PC-9 (cell line): ENCODE measurements at regions not wholly inside any gene's neighbourhood (a gene's known extent, or its start where the extent isn't known, plus 50 kb on each side); places are given as distances from the start of the nearest gene placed in this dataset.
"Not testable (repeated sequence)": the region's sequence is repeated elsewhere in the genome, so short reads cannot be mapped to it uniquely, and the experiment has no call there.

Source experiments
- BruUV-seq: library from RNA; stranded (reverse); fragments of 400-500 nt; replicated peaks from 2 replicates; lab custom pipeline; 2021; lab: Mats Ljungman, UMichigan
- CTCF ChIA-PET: fragments of 300-600 bp; sonication (Branson Sonifier 250); formaldehyde crosslinking; loops from one replicate; lab custom pipeline; 2022; ENCODE audit warnings: antibody characterized with exemption; lab: Charles Lee
- POLR2A ChIA-PET: fragments of 300-600 bp; sonication (Branson Sonifier 250); formaldehyde crosslinking; loops from one replicate; lab custom pipeline; 2022; ENCODE audit warnings: antibody characterized with exemption; ENCODE audit not compliant: unreplicated experiment; lab: Charles Lee
- DNase-seq, 2 experiments: peaks; one replicate each; pipeline versions ENCODE4 v3.0.0 to v3.0.0-alpha.2; 2015 to 2022; ENCODE audit warnings: mixed read lengths in 1 of 2
- H2AFZ ChIP-seq: fragments of 200-600 bp; sonication (generic); 2 replicates; pipeline ENCODE4 v1.8.1; 2017; ENCODE audit warnings: antibody characterized with exemption
- H3F3A ChIP-seq: fragments of 200-600 bp; sonication (generic); 2 replicates; pipeline ENCODE4 v1.8.1; 2017; ENCODE audit warnings: antibody characterized with exemption, mild to moderate bottlenecking, low read depth; ENCODE audit not compliant: insufficient read depth
- H3K27ac ChIP-seq: fragments of 200-600 bp; sonication (generic); 2 replicates; pipeline ENCODE4 v1.6.1; 2016; ENCODE audit warnings: mixed run types
- H3K27me3 ChIP-seq: fragments of 200-600 bp; sonication (generic); 2 replicates; pipeline ENCODE4 v1.6.1; 2016; ENCODE audit warnings: low read depth, mixed run types; ENCODE audit not compliant: insufficient read depth
- H3K36me3 ChIP-seq: fragments of 200-600 bp; sonication (generic); 2 replicates; pipeline ENCODE4 v1.6.1; 2016; ENCODE audit warnings: low read depth, mixed run types
- H3K4me1 ChIP-seq: fragments of 200-600 bp; sonication (generic); replicated peaks from 2 replicates; pipeline ENCODE4 v1.6.1; 2016; ENCODE audit warnings: mixed run types; ENCODE audit not compliant: insufficient read depth
- H3K4me2 ChIP-seq: fragments of 200-600 bp; sonication (generic); 2 replicates; pipeline ENCODE4 v1.6.1; 2017; ENCODE audit warnings: mixed run types
- H3K4me3 ChIP-seq: fragments of 200-600 bp; sonication (generic); 2 replicates; pipeline ENCODE4 v1.6.1; 2016; ENCODE audit warnings: mixed run types
- H3K79me2 ChIP-seq: fragments of 200-600 bp; sonication (generic); 2 replicates; pipeline ENCODE4 v1.6.1; 2017; ENCODE audit warnings: low read depth, mixed run types
- H3K9me2 ChIP-seq: fragments of 200-600 bp; sonication (generic); 2 replicates; pipeline ENCODE4 v1.8.1; 2017; ENCODE audit warnings: mild to moderate bottlenecking; ENCODE audit not compliant: insufficient read depth
- H3K9me3 ChIP-seq: fragments of 200-600 bp; sonication (generic); 2 replicates; pipeline ENCODE4 v1.8.1; 2016; ENCODE audit warnings: low read depth; ENCODE audit not compliant: insufficient read depth
- H4K20me1 ChIP-seq: fragments of 200-600 bp; sonication (generic); 2 replicates; pipeline ENCODE4 v1.8.1; 2017; ENCODE audit not compliant: insufficient read depth
- EZH2 ChIP-seq: fragments of 200-600 bp; sonication (generic); IDR thresholded peaks from 2 replicates; pipeline ENCODE4 v1.8.0; 2017; ENCODE audit warnings: antibody characterized with exemption, low read depth
- intact Hi-C: fragments of 100-400 bp; cut with micrococcal nuclease; formaldehyde crosslinking; loops from one replicate; pipeline ENCODE4 v1.10.0; 2022; ENCODE audit not compliant: unreplicated experiment
- TF ChIP-seq, protein P1 (sequence below): fragments of 200-600 bp; sonication (generic); conservative IDR thresholded peaks from 2 replicates; pipeline ENCODE4 v1.6.1; 2017; ENCODE audit warnings: mixed run types, antibody characterized with exemption, mild to moderate bottlenecking, moderate library complexity

DNA sequence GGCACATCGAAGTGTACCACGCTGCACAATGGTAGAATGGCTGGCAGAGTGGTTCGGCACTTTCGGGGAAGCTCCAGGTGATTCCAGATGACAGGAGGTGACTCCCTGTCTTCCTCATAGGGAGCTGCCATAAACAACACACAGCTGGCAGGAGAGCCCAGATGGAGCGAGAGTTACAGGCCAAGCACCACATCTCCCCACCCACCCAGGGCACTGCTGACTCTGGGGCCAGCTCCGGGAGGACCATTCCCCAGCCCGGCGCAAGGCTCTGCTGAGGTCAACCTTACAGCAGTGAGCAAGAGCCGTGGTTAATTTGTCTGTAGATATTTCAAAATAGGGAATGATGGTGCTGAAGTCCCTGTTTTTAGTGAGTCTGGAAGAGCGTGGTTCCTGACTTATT is 78.8 kb upstream of the HMGXB4 start:
- no peaks in the 10 kb centered on the region for H3K9me2 ChIP-seq
- CTCF ChIA-PET = no interaction called here
- H3K4me1 ChIP-seq = no peaks in the 10 kb centered on the region
- intact Hi-C loops = no loop called here
- TF ChIP-seq EZH2 = no peak
- TF ChIP-seq, protein P1, sequence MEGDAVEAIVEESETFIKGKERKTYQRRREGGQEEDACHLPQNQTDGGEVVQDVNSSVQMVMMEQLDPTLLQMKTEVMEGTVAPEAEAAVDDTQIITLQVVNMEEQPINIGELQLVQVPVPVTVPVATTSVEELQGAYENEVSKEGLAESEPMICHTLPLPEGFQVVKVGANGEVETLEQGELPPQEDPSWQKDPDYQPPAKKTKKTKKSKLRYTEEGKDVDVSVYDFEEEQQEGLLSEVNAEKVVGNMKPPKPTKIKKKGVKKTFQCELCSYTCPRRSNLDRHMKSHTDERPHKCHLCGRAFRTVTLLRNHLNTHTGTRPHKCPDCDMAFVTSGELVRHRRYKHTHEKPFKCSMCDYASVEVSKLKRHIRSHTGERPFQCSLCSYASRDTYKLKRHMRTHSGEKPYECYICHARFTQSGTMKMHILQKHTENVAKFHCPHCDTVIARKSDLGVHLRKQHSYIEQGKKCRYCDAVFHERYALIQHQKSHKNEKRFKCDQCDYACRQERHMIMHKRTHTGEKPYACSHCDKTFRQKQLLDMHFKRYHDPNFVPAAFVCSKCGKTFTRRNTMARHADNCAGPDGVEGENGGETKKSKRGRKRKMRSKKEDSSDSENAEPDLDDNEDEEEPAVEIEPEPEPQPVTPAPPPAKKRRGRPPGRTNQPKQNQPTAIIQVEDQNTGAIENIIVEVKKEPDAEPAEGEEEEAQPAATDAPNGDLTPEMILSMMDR = no peak
- H3K9me3 ChIP-seq = no peaks in the 10 kb centered on the region
- DNase-seq = no peak
- POLR2A ChIA-PET = no interaction called here
- no peaks in the 10 kb centered on the region for H3F3A ChIP-seq
- H3K27me3 ChIP-seq = peaks cover 17% of the 10 kb centered on the region; the same call in 1 of the 2 replicates
- no peak overlapping the region for H3K4me3 ChIP-seq
- no peaks in the 10 kb centered on the region for H3K79me2 ChIP-seq
- H3K4me2 ChIP-seq = no peak overlapping the region
- no peak overlapping the region for H2AFZ ChIP-seq
- no peak overlapping the region for H3K27ac ChIP-seq
- no peaks in the 10 kb centered on the region for H3K36me3 ChIP-seq
- no TSS peak for BruUV-seq
- no peaks in the 10 kb centered on the region for H4K20me1 ChIP-seq

DNA sequence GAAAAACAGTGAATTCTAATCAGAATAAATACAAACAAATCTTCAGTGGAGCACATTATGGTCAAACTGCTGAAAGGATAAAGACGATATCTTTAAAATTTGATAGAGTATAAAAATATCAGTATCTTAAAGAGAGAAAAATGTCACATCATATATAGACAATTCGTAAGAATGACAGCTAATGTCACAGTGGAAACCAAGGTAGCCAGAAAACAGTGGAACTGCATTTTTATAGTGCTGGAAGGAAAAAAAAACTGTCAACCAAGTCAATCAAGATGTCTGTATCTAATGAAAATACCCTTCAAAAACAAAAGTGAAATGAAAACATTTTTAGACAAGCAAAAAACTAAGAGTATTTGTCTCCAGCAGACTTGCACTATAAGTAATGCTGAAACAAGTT is 73.4 kb upstream of the HMGXB4 start:
- H3K4me3 ChIP-seq = no peak overlapping the region
- no peak overlapping the region for H3K27ac ChIP-seq
- intact Hi-C loops = no loop called here
- H3F3A ChIP-seq = no peaks in the 10 kb centered on the region
- 0 out of 2 replicates have a peak, but pooled peaks cover 6% of the 10 kb centered on the region for H3K27me3 ChIP-seq
- BruUV-seq = no TSS peak
- TF ChIP-seq EZH2 = no peak
- TF ChIP-seq, protein P1 = no peak
- ChIA-PET CTCF (no interaction called here), POLR2A (no interaction called here)
- peaks cover 3% of the 10 kb centered on the region; the same call in 1 of the 2 replicates for H3K9me3 ChIP-seq
- H3K4me1 ChIP-seq = no peaks in the 10 kb centered on the region
- H3K79me2 ChIP-seq = no peaks in the 10 kb centered on the region
- no peak for DNase-seq
- H3K4me2 ChIP-seq = no peak overlapping the region
- no peaks in the 10 kb centered on the region for H4K20me1 ChIP-seq
- H3K36me3 ChIP-seq = no peaks in the 10 kb centered on the region
- no peak overlapping the region for H2AFZ ChIP-seq
- no peaks in the 10 kb centered on the region for H3K9me2 ChIP-seq

DNA sequence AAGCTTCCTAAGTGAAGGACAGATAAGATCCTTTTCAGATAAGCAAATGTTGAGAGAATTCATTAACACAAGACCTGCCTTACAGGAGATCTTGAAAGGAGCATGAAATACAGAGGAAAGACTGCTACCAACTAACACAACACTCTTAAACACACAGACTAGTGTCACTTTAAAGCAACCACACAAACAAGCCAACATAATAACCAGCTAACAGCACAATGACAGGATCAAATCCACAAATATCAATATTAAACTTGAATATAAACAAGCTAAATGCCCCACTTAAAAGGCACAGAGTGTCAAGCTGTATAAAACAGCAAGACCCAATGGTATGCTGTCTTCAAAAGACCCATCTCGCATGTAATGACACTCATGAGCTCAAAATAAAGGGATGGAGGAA is 70.8 kb upstream of the HMGXB4 start:
- Histone ChIP-seq H2AFZ (no peak overlapping the region), H3K9me3 (peaks cover 3% of the 10 kb centered on the region), H3K27me3 (no peaks in the 10 kb centered on the region), H3K27ac (no peak overlapping the region), H3K4me2 (no peak overlapping the region), H3K4me1 (no peaks in the 10 kb centered on the region), H3K36me3 (no peaks in the 10 kb centered on the region), H4K20me1 (no peaks in the 10 kb centered on the region), H3F3A (no peaks in the 10 kb centered on the region), H3K9me2 (no peaks in the 10 kb centered on the region), H3K4me3 (no peak overlapping the region), H3K79me2 (no peaks in the 10 kb centered on the region)
- no peak for TF ChIP-seq EZH2
- TF ChIP-seq, protein P1 = no peak
- ChIA-PET CTCF (no interaction called here), POLR2A (no interaction called here)
- intact Hi-C loops = no loop called here
- DNase-seq = no peak
- no TSS peak for BruUV-seq

DNA sequence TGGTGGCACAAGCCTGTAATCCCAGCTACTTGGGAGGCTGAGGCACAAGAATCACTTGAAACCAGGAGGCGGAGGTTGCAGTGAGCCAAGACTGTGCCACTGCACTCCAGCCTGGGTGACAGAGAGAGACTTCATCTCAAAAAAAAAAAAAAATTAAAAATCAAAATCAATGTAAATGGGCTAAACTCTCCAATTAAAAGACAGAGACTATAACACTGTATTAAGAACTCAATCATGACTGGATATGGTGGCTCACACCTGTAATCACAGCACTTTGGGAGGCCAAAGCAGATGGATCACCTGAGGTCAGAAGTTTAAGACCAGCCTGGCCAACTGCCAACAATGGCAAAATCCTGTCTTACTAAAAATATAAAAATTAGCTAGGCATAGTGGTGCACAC is 68.4 kb upstream of the HMGXB4 start:
- DNase-seq, H3K9me3 ChIP-seq, BruUV-seq, H3K27me3 ChIP-seq, H2AFZ ChIP-seq, H4K20me1 ChIP-seq, intact Hi-C loops, POLR2A ChIA-PET, H3K36me3 ChIP-seq, H3K9me2 ChIP-seq, H3K4me2 ChIP-seq, H3K79me2 ChIP-seq, H3K4me1 ChIP-seq, H3K4me3 ChIP-seq, H3F3A ChIP-seq, CTCF ChIA-PET, H3K27ac ChIP-seq: not testable (repeated sequence)
